Keratinocyte (primary cell): ENCODE measurements at regions not wholly inside any gene's neighbourhood (a gene's known extent, or its start where the extent isn't known, plus 50 kb on each side); places are given as distances from the start of the nearest gene placed in this dataset.

Source experiments
- DNase-seq: peaks from one replicate; pipeline ENCODE4 v3.0.0-alpha.2; 2011; ENCODE audit warnings: low read depth, missing footprints, low spot score
- FAIRE-seq: peaks from 2 replicates; lab custom pipeline; 2011; peaks lifted over from hg19 to GRCh38; lab: Jason Lieb, UNC
- H2AFZ ChIP-seq: 2 replicates; pipeline ENCODE4 v1.6.0; 2012; ENCODE audit warnings: low read length, control low read depth, inconsistent platforms; ENCODE audit not compliant: control insufficient read depth
- H3K27ac ChIP-seq: 2 replicates; pipeline ENCODE4 v1.5.1; 2011; ENCODE audit warnings: low read length; ENCODE audit not compliant: control insufficient read depth, insufficient read depth
- H3K27me3 ChIP-seq: 3 replicates; pipeline ENCODE4 v1.6.0; 2011; ENCODE audit warnings: low read length; ENCODE audit not compliant: control insufficient read depth, insufficient read depth; ENCODE audit errors: extremely low read depth
- H3K36me3 ChIP-seq, 2 experiments: 2 replicates in 1 of 2; 3 replicates in 1 of 2; pipeline ENCODE4 v1.5.1; 2011; ENCODE audit warnings: low read length in 2 of 2, mild to moderate bottlenecking in 1 of 2; ENCODE audit not compliant: control insufficient read depth in 2 of 2, insufficient read depth in 2 of 2; ENCODE audit errors: extremely low read depth in 1 of 2
- H3K4me1 ChIP-seq: 3 replicates; pipeline ENCODE4 v1.5.1; 2011; ENCODE audit warnings: low read length; ENCODE audit not compliant: control insufficient read depth, insufficient read depth; ENCODE audit errors: extremely low read depth
- H3K4me2 ChIP-seq: 3 replicates; pipeline ENCODE4 v1.6.0; 2011; ENCODE audit warnings: low read depth, low read length; ENCODE audit not compliant: control insufficient read depth, insufficient read depth; ENCODE audit errors: extremely low read depth
- H3K4me3 ChIP-seq, 3 experiments: fragments of 200-600 bp in 1 of 3; sonication (generic) in 1 of 3; 2 replicates in 2 of 3; 3 replicates in 1 of 3; pipeline ENCODE4 v1.5.1; 2011 to 2016; ENCODE audit warnings: low read length in 3 of 3, mild to moderate bottlenecking in 3 of 3, control low read depth in 2 of 3, inconsistent platforms in 1 of 3, low read depth in 1 of 3, mixed read lengths in 1 of 3, mixed run types in 1 of 3, moderate library complexity in 1 of 3; ENCODE audit not compliant: control insufficient read depth in 2 of 3, insufficient read depth in 2 of 3; ENCODE audit errors: extremely low read depth in 1 of 3
- H3K79me2 ChIP-seq: 2 replicates; pipeline ENCODE4 v1.6.0; 2012; ENCODE audit warnings: low read length; ENCODE audit not compliant: control insufficient read depth, insufficient read depth
- H3K9ac ChIP-seq: 3 replicates; pipeline ENCODE4 v1.6.0; 2011; ENCODE audit warnings: low read length; ENCODE audit not compliant: control insufficient read depth, insufficient read depth; ENCODE audit errors: extremely low read depth
- H3K9me1 ChIP-seq: 3 replicates; pipeline ENCODE4 v1.6.0; 2011; ENCODE audit warnings: low read length; ENCODE audit not compliant: control insufficient read depth, insufficient read depth; ENCODE audit errors: extremely low read depth
- H3K9me3 ChIP-seq: 2 replicates; pipeline ENCODE4 v1.5.1; 2012; ENCODE audit warnings: low read depth, low read length; ENCODE audit not compliant: control insufficient read depth
- H4K20me1 ChIP-seq: 3 replicates; pipeline ENCODE4 v1.6.0; 2011; ENCODE audit warnings: low read length; ENCODE audit not compliant: control insufficient read depth, insufficient read depth; ENCODE audit errors: extremely low read depth
- EZH2 ChIP-seq: IDR thresholded peaks from one replicate; pipeline ENCODE4 v1.6.1; 2012; ENCODE audit warnings: inconsistent platforms, mild to moderate bottlenecking, low read length, moderate library complexity
- dilution Hi-C: fragments of 300-500 bp; cut with MboI; formaldehyde crosslinking; loops from one replicate; pipeline ENCODE4 v1.7.0; 2020; ENCODE audit warnings: low sequenced_read_pairs; ENCODE audit not compliant: extremely low pct_ligation_motif_present
- TF ChIP-seq, protein P1 (sequence below), 3 experiments: IDR thresholded peaks in 1 of 3; conservative IDR thresholded peaks in 1 of 3; optimal IDR thresholded peaks in 1 of 3; 2 replicates in 2 of 3; 3 replicates in 1 of 3; pipeline versions ENCODE3 to v1.5.1; 2011; ENCODE audit warnings: low read length in 3 of 3, mild to moderate bottlenecking in 3 of 3, moderate library complexity in 2 of 3, control low read depth in 1 of 3, inconsistent platforms in 1 of 3; ENCODE audit not compliant: insufficient read depth in 2 of 3; ENCODE audit errors: extremely low read depth in 1 of 3

- Histone ChIP-seq H3K36me3 (no peaks in the 10 kb centered on the region), H3K9me1 (no peaks in the 10 kb centered on the region), H3K9me3 (no peaks in the 10 kb centered on the region), H3K79me2 (no peaks in the 10 kb centered on the region), H3K4me1 (no peaks in the 10 kb centered on the region), H3K27ac (no peak overlapping the region), H3K9ac (no peak overlapping the region), H4K20me1 (no peaks in the 10 kb centered on the region), H3K27me3 (no peaks in the 10 kb centered on the region), H3K4me2 (no peak overlapping the region), H3K4me3 (no peak overlapping the region), H2AFZ (no peak overlapping the region)
- DNase-seq (no peak), FAIRE-seq (no peak)
- TF ChIP-seq, protein P1, sequence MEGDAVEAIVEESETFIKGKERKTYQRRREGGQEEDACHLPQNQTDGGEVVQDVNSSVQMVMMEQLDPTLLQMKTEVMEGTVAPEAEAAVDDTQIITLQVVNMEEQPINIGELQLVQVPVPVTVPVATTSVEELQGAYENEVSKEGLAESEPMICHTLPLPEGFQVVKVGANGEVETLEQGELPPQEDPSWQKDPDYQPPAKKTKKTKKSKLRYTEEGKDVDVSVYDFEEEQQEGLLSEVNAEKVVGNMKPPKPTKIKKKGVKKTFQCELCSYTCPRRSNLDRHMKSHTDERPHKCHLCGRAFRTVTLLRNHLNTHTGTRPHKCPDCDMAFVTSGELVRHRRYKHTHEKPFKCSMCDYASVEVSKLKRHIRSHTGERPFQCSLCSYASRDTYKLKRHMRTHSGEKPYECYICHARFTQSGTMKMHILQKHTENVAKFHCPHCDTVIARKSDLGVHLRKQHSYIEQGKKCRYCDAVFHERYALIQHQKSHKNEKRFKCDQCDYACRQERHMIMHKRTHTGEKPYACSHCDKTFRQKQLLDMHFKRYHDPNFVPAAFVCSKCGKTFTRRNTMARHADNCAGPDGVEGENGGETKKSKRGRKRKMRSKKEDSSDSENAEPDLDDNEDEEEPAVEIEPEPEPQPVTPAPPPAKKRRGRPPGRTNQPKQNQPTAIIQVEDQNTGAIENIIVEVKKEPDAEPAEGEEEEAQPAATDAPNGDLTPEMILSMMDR (optimal IDR thresholded peaks at IDR 0.05 in 1 of 3, IDR thresholded peaks at IDR 0.05 in 1 of 3, conservative IDR thresholded peaks at IDR 0.05 in 1 of 3; ENCODE audit: extremely low read depth in 1 of 3, insufficient read depth in 2 of 3, low read length in 3 of 3), result no peak
- TF ChIP-seq EZH2, result no peak
- dilution Hi-C loops, result no loop called here
Observed at GRCh38 chr6:114955363-114955762, 612.5 kb upstream of the HS3ST5 start.

DNA sequence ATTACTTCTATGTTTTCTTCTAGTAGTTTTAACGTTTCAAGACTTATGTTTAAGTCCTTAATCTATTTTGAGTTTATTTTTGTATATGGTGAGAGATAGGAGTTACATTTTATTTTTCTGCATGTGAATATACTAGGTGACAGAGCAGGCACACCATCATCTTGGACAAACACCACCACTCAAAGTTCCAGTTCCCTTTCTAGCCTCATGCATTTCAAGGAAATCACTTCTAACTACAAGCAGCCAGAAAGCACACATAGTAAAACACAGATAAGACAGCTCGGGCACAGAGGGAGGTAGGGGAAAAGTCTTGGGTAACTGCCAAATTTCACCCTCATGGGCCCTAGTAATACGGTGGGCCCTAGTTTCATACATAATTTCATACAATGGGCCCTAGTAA is 609.4 kb upstream of the HS3ST5 start:
- FAIRE-seq (no peak), DNase-seq (no peak)
- Histone ChIP-seq H3K36me3 (no peaks in the 10 kb centered on the region), H3K4me1 (no peaks in the 10 kb centered on the region), H4K20me1 (no peaks in the 10 kb centered on the region), H3K27me3 (no peaks in the 10 kb centered on the region), H2AFZ (no peak overlapping the region), H3K4me2 (no peak overlapping the region), H3K9me3 (no peaks in the 10 kb centered on the region), H3K9me1 (no peaks in the 10 kb centered on the region), H3K9ac (no peak overlapping the region), H3K27ac (no peak overlapping the region), H3K79me2 (no peaks in the 10 kb centered on the region), H3K4me3 (no peak overlapping the region)
- dilution Hi-C loops, result no loop called here
- TF ChIP-seq, protein P1 (optimal IDR thresholded peaks at IDR 0.05 in 1 of 3, IDR thresholded peaks at IDR 0.05 in 1 of 3, conservative IDR thresholded peaks at IDR 0.05 in 1 of 3; ENCODE audit: extremely low read depth in 1 of 3, insufficient read depth in 2 of 3, low read length in 3 of 3), result no peak
- TF ChIP-seq EZH2, result no peak
